Transverse colon (tissue), 4 donors: ENCODE measurements at regions not wholly inside any gene's neighbourhood (a gene's known extent, or its start where the extent isn't known, plus 50 kb on each side); places are given as distances from the start of the nearest gene placed in this dataset.

Experiments
- DNase-seq: peaks from one replicate; pipeline ENCODE4 v3.0.0-alpha.2; 2019
- H3K27ac ChIP-seq, 4 donors: fragments of 200-600 bp; sonication (generic); 2 replicates each; pipeline ENCODE4 v1.5.1; 2016 to 2018; ENCODE audit warnings: inconsistent platforms in 4 of 4
- H3K27me3 ChIP-seq: fragments of 200-600 bp; sonication (generic); 2 replicates; pipeline ENCODE4 v1.5.1; 2017; ENCODE audit warnings: inconsistent platforms
- H3K36me3 ChIP-seq, 4 donors: fragments of 200-600 bp; sonication (generic); 2 replicates each; pipeline ENCODE4 v1.5.1; 2017 to 2019; ENCODE audit warnings: inconsistent platforms in 4 of 4
- H3K4me1 ChIP-seq, 4 donors: fragments of 200-600 bp; sonication (generic); 2 replicates each; pipeline ENCODE4 v1.5.1; 2017 to 2020; ENCODE audit warnings: inconsistent platforms in 4 of 4
- H3K4me3 ChIP-seq, 4 donors: fragments of 200-600 bp; sonication (generic); 1 replicate in 1 of 4; 2 replicates in 3 of 4; pipeline versions ENCODE4 v1.5.1 to v1.6.1; 2017 to 2019; ENCODE audit warnings: inconsistent platforms in 4 of 4
- H3K9me3 ChIP-seq, 2 donors: fragments of 200-600 bp; sonication (generic); 2 replicates each; pipeline ENCODE4 v1.5.1; 2017 to 2019; ENCODE audit warnings: inconsistent platforms in 2 of 2
- EP300 ChIP-seq: sonication (generic); formaldehyde crosslinking; IDR thresholded peaks from one replicate; pipeline ENCODE4 v1.6.1; 2017; ENCODE audit warnings: antibody characterized with exemption, low read depth
- POLR2A ChIP-seq: fragments of 450-650 bp; IDR thresholded peaks from one replicate; pipeline ENCODE4 v1.6.1; 2016; ENCODE audit warnings: antibody characterized with exemption, mild to moderate bottlenecking, moderate library complexity
- POLR2AphosphoS5 ChIP-seq, 3 donors: sonication (generic); formaldehyde crosslinking; IDR thresholded peaks; one replicate each; pipeline ENCODE4 v1.6.1; 2016; ENCODE audit warnings: antibody characterized with exemption in 3 of 3
- WGBS, 2 donors: methylation state at CpG; one replicate each; pipeline ENCODE4 v1.1.5; 2018; ENCODE audit warnings: low coverage in 1 of 2; 5-methylcytosine and 5-hydroxymethylcytosine counted together
- in situ Hi-C, 4 donors: fragments of 200-750 bp; cut with MboI; loops; one replicate each; pipeline versions ENCODE4 v1.15.0 to v1.15.1; 2017; ENCODE audit warnings: low sequenced_read_pairs in 3 of 4, low pct_ligation_motif_present in 1 of 4, low pct_unique_long_range_greater_than_20kb in 1 of 4
- intact Hi-C: fragments of 100-400 bp; cut with DNase I; formaldehyde crosslinking; loops from one replicate; pipeline ENCODE4 v1.15.1; 2023; ENCODE audit warnings: low total_unique reads
- TF ChIP-seq, protein P1 (sequence below), 5 experiments: fragments of 200-600 bp in 3 of 5; fragments of 450-650 bp in 2 of 5; sonication (generic) in 3 of 5; IDR thresholded peaks; 1 replicate in 2 of 5; 2 replicates in 3 of 5; pipeline ENCODE4 v1.5.1; 2016 to 2017; ENCODE audit warnings: antibody characterized with exemption in 5 of 5, inconsistent platforms in 3 of 5, mild to moderate bottlenecking in 2 of 5, moderate library complexity in 1 of 5

DNA sequence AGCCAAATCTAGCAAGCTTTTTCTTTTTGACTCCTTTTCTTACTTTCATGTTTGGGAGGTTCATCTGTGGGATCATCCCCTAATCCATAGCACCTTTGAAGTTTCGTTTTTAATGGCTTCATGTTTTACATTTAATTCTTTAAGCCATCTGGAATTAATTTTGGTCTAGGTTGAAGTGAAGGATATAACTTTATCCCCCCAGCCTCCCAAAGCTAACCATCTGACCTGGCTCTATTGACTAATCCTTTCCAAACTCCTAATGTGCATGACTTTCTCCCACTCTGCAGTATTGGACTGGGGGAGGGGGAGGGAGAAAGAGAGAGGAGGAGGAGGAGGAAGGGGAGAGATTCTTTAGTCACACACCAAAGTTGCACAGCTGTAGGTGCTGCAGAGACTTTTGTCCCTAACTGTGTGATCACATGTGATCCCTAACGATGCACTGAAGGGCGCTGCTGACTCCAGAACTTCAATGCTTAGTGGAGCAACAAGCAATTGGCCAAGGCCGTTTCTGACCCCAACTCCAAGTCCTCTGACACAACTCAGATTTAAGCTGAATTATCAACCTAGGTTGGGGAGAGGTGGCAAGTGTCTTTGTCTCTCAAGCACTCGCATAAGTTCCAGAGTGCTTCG is 191.6 kb downstream of the HUNK start:
- Histone ChIP-seq H3K4me3 (no peak overlapping the region), H3K36me3 (no peaks in the 10 kb centered on the region), H3K27ac (no peak overlapping the region), H3K4me1 (no peaks in the 10 kb centered on the region), H3K9me3 (no peaks in the 10 kb centered on the region), H3K27me3 (no peaks in the 10 kb centered on the region)
- DNase-seq = no peak
- 57 to 78% methylated on average over 1 to 6 of the region's 6 CpGs for WGBS, 2 donors
- intact Hi-C loops (no loop called here), in situ Hi-C loops (no loop called here)
- TF ChIP-seq, protein P1, sequence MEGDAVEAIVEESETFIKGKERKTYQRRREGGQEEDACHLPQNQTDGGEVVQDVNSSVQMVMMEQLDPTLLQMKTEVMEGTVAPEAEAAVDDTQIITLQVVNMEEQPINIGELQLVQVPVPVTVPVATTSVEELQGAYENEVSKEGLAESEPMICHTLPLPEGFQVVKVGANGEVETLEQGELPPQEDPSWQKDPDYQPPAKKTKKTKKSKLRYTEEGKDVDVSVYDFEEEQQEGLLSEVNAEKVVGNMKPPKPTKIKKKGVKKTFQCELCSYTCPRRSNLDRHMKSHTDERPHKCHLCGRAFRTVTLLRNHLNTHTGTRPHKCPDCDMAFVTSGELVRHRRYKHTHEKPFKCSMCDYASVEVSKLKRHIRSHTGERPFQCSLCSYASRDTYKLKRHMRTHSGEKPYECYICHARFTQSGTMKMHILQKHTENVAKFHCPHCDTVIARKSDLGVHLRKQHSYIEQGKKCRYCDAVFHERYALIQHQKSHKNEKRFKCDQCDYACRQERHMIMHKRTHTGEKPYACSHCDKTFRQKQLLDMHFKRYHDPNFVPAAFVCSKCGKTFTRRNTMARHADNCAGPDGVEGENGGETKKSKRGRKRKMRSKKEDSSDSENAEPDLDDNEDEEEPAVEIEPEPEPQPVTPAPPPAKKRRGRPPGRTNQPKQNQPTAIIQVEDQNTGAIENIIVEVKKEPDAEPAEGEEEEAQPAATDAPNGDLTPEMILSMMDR (IDR thresholded peaks at IDR 0.05) = no peak
- TF ChIP-seq EP300 (no peak), POLR2A (no peak), POLR2AphosphoS5 (IDR thresholded peaks at IDR 0.05) (no peak)

DNA sequence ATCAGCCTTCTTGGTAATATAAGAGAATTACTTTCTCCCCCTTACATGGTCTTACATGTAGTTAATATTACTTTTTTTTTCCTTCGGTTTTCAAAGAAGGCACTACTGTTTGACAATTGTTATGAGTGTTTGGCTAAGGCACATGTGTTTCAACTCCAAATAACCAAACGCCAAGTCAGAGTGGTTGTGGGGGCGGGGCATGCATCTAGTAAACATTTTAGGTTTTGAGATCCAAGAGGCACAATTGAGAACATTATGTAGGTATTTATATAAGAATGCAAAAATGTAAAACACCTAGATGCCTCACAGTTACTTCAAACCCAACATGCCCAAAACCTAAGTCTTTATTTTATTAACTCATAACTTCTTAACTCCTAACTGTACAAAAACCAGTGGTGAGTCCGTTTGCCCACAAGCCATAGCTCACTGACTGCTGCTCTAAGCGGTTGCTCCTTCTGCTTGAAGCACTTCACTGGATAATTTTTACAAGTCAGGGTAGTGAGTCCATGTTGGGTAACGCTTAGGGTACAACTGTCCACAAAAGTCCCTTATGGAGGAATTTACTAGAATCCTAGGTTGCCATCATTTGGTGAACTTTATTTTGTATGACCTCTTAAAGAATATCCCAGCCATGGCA is 189.9 kb downstream of the HUNK start:
- H3K9me3 ChIP-seq = no peaks in the 10 kb centered on the region
- no peak overlapping the region for H3K4me3 ChIP-seq
- WGBS, 2 donors = 55 to 63% methylated on average over 4 to 6 of the region's 6 CpGs
- H3K27ac ChIP-seq = no peak overlapping the region
- no peaks in the 10 kb centered on the region for H3K27me3 ChIP-seq
- in situ Hi-C loops (no loop called here), intact Hi-C loops (no loop called here)
- TF ChIP-seq EP300 (no peak), POLR2A (no peak), POLR2AphosphoS5 (IDR thresholded peaks at IDR 0.05) (no peak)
- TF ChIP-seq, protein P1 (IDR thresholded peaks at IDR 0.05) = no peak
- H3K36me3 ChIP-seq = no peaks in the 10 kb centered on the region
- no peak for DNase-seq
- no peaks in the 10 kb centered on the region for H3K4me1 ChIP-seq

DNA sequence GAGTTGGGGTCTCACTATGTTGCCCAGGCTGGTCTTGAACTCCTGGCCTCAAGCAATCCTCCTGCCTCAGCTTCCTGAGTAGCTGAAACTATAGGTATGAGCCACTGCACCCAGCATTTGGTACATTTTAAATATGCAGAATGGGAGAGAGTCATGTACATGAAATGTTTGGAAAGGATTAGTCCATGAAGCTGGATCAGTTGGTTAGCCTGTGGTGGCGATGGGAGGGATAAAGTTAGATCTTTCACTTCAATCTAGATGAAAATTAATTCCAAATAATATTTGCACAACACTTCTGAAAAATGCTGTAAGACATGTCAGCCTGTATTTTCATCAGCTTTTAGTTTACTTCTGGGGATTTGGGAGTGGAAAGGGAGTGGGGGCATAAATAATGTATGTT is 188.9 kb downstream of the HUNK start:
- Histone ChIP-seq H3K27me3 (no peaks in the 10 kb centered on the region), H3K4me3 (no peak overlapping the region), H3K4me1 (no peaks in the 10 kb centered on the region), H3K9me3 (no peaks in the 10 kb centered on the region), H3K36me3 (no peaks in the 10 kb centered on the region), H3K27ac (no peak overlapping the region)
- no peak for TF ChIP-seq EP300
- TF ChIP-seq POLR2A = no peak
- TF ChIP-seq, protein P1 (IDR thresholded peaks at IDR 0.05) = no peak
- TF ChIP-seq POLR2AphosphoS5 (IDR thresholded peaks at IDR 0.05) = no peak
- intact Hi-C loops (no loop called here), in situ Hi-C loops (no loop called here)
- no peak for DNase-seq
- WGBS, 2 donors = 86% methylated on average over 1 of the region's 1 CpG; no CpG with 5 or more reads in 1 of the 2 donors

DNA sequence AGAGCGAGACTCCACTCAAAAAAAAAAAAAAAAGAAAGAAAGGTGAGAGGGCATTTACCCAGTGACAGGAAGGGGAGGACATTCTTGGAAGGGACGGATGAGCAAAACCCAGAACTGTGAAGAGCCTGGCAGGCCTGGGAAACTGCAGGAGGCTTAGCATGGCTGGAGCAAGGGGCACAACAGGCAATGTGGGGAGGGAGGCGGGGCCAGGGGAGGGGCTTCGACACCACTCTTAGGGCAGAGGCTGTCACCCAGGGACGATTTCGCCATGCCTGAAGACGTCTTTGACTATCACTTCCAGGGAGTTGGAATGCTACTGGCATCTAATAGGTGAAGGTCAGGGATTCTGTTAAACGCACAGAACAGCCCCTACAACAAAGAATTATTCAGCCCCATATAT is 184.0 kb downstream of the HUNK start:
- Histone ChIP-seq H3K4me3 (no peak overlapping the region), H3K27me3 (no peaks in the 10 kb centered on the region), H3K4me1 (no peaks in the 10 kb centered on the region), H3K9me3 (no peaks in the 10 kb centered on the region), H3K36me3 (no peaks in the 10 kb centered on the region), H3K27ac (no peak overlapping the region)
- in situ Hi-C loops (no loop called here), intact Hi-C loops (no loop called here)
- TF ChIP-seq POLR2AphosphoS5 (IDR thresholded peaks at IDR 0.05) (no peak), EP300 (no peak), POLR2A (no peak)
- TF ChIP-seq, protein P1 (IDR thresholded peaks at IDR 0.05) = no peak
- no peak for DNase-seq
- 78 to 81% methylated on average over 6 to 8 of the region's 8 CpGs for WGBS, 2 donors
